IPS DF 4.7 (cell line): ENCODE measurements at regions not wholly inside any gene's neighbourhood (a gene's known extent, or its start where the extent isn't known, plus 50 kb on each side); places are given as distances from the start of the nearest gene placed in this dataset.
"Not testable (repeated sequence)": the region's sequence is repeated elsewhere in the genome, so short reads cannot be mapped to it uniquely, and the experiment has no call there.

Experiments
- DNase-seq: peaks from one replicate; pipeline ENCODE4 v3.0.0-alpha.2; 2013; ENCODE audit warnings: low spot score; ENCODE audit errors: extremely low read depth

DNA sequence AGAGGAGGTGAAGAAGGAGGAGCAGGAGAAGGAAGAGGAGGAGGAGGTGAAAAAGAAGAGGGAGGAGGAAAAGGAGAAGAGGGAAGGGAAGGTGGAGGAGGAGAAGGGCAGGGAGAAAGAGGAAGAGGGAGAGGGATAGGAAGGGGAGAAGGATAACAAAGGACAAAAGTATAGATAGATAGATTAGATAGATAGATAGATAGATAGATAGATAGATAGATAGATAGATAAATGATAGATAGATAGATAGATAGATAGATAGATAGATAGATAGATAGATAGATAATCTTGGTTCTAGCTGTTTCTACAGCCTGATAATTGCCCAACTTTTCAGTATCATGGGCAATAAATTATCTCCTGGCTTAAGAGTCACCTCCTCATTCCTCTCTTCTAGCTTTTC, 296.2 kb upstream of the C16orf82 start:
- no peak for DNase-seq

DNA sequence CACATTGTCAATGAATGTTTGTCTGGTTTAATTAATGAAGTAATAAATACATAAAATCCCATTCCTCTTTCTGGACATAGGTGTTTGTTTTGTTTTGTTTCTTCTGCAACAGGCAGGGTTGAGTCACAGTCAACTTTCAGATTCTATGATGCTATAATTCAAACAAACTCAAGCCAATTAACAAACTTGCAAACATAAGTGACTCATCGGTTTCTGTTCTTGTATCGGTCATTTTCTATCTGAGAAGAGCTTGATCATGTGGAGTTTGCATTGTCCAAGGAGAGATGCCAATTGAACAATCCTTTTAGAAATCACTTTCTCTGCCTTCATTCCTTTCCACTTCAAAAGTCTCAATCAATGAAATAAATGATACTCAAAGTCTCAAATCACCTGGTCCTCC, 294.2 kb upstream of the C16orf82 start:
- no peak for DNase-seq

DNA sequence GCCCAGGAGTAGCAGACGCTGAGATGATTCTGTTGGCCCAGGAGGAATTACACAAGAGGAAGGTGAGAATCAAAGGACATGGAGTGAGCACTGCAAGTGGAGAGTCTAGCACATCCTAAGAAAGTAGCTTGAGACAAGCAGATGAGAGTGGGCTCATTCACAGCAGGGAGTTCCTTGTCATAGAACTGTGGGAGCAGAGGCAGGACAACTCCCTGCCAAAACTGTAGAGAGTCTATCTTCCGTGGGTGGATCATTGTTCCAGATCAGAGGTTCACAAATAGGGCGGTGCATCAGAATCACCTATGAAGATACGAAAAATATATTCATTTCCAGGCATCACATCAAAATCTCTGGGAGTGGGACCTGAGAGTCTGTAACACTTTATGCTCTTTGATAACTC, 288.9 kb upstream of the C16orf82 start:
- DNase-seq = no peak

DNA sequence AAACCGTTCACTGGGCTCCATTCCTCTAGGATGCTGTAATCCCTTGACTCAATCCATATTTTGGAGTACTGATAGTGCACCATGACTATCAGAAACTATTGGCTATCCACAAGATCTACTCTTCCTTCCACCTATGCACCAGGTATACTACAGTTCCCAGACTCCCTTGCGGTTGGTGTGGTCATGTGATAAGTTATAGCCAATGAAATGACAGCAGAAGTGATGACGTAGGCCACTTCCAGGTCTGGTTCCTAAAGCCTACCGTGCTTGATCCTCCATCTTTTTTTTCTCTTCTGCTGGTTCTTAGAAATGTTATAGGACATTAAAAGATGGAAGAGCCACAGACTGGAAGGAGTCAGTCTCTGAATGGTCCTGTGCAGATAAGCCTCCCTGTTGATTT, 278.8 kb upstream of the C16orf82 start:
- DNase-seq = no peak

DNA sequence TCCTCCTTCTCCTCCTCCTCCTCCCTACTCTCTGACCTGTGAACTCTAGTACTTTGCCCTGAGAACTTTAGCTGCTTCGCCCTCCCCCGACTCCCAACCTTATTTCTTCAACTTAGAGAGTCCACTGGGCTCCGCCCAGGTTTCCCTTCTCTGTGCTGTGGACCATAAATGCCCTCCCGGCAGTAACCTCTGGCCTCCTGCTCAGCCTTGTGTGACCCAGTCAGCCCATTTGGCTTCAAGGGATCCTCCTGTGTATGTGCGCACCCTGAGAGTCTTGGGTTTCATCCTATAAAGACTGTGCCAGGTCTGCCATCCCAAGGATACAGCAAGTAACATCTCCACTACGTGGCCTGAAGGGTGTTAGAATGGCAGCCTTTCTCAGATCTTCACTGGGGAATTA, 275.6 kb upstream of the C16orf82 start:
- DNase-seq = no peak

DNA sequence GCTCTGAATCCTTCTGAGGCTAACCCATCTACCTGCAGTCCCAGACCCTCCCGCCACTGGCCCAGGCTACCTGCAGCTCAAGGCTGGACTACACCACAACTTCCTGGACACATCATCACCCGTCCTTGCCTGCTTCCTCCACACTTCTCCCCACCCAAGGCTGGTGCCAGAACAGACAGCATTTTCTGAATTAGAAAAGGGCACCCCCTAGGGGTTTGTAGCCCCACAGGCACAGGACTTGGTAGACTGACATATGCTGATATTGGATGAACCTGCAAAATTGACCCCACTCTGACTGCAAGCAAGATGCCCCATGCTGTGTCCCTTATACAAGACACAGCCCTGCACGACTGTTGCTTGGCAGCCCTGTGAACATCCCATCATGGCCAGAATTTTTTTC, 271.5 kb upstream of the C16orf82 start:
- peak; percentile 5 for DNase-seq

DNA sequence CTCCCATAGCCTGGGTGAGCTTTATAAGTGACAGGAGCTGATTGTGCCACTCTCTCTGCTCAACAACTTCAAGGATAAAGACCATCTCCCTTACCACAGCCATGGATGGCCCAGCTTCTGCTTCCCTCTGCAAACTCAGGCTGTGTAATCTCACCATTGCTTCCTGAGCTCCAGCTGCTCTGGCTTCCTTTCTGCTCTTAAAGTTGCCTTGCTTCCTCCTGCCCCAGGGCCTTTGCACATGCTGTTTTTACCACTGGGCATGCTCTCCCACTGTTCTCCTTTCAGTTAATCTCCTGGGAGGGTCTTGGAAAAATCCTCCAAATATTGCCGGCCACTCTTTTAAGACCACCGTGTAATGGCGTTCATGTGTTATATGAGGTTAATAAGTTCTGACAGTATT, 265.1 kb upstream of the C16orf82 start:
- no peak for DNase-seq

DNA sequence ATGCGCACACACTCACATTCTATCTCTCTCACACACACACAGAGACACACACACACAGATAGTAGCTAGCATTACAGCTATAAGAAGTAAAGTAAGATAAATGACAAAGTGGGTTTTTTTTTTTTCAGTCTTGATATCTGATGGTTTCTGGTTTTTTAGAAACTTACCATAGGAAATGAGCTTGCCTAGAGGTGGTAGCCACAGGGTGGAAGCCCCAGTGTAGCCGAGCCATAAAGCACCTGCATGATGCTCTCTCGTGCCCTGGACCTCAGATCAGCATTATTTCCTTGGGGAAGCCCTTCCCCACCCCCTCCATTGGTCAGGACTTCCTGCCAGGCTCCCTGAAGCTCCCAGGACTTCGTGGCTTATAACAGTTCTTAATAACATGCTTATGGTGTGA, 264.3 kb upstream of the C16orf82 start:
- DNase-seq = no peak

DNA sequence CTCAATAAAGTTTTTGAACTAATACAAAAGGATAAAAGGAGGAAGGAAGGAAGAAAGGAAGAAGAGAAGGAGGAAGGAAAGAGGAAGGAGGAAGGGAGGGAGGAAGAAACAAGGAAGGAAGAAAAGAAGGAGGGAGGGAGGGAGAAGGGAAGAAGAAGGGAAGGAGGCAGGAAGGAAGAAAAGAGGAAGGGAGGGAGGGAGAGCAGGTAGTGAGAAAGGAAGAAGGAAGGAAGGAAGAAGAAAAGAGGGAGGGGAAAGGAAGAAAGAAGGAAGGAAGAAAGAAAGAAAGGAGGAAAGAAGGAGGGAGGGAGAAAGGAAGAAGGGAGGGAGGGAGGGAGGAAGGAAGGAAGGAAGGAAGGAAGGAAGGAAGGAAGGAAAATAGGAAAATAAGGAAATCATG, 263.8 kb upstream of the C16orf82 start:
- no peak for DNase-seq

DNA sequence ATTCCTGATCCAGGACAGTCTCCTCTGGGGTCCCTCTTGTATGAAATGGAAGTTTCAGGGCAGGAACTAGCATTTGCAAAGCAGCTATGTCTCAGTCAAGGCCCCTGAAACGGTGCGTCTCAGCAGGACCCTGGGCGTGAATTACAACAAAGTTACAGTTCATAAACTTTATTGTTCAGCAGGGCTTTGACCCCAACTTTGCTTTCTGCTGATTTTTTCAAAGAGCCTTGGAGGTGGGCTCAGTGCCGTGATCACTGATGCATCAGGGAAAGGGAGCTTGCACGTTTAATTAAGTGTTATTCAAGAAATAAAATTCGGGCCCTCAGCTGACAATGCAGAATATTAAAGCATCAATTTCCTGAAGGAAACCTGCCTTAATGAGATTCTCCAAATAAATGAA, 260.1 kb upstream of the C16orf82 start:
- no peak for DNase-seq

DNA sequence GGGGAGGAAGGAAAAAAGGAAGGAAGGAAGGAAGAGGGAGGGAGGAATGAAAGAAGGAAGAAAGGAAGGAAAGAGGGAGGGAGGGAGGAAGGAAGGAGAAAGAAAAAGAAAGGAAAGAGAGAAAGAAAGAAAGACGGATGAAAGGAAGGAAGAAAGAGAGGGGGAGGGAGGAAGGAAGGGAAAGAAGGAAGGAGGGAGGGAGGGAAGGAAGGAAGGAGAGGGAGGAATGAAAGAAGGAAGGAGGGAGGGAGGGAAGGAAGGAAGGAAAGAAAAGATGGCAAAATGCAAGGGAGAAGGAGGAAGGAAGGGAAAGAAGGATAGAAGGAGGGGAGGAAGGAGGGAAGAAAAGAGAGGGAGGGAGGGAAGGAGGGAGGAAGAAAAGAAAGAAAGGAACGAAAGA, 257.3 kb upstream of the C16orf82 start:
- DNase-seq = no peak

DNA sequence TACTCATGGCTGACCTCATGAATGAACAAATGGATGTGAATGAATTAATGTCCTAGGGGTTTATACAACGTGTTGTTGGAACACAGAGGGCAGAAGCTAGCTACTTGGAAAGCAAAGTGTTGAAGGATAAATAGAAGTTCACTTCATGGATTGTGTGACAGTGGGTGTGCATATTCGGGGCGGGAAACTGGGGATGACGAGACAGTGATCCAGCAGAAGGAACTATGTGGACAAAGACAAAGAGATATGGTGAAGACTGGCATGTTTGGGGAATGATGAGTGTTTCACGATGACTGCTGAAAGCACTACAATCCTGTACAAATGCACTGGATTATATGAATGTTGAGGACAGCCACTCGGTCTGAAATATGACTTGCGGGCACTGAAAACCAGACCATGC, 250.5 kb upstream of the C16orf82 start:
- DNase-seq = no peak

DNA sequence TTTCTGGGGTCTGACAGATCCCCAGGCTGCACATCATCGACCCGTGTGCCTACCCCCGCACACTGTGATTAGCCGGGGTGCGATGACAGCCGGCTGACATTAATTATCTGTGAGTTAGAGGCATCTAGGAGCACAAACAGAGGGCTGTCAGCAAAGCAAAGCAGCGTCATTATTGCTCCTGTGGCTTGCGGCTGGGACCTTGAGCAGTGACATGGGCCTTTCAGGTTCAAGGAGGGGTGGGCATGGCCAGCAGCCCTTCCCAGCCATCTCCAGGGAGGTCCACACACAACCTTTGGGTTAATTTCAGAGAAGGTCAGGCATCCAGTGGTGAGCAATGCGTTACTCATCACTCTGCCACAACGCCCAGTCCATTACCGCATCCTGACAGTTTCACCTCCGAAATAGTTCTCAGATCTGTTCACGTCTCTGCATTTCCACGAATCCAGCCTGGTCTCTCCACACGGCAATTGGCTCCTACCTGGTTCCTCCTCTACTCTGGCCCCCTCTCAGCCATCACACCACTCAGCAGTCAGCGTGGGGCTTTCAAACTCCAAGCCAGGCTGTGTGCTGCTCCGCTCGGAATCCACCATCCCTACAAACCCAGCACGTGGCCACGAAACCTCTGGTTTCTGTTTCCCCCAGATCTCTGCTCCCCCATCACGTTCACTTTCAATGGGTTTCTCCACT, 249.7 kb upstream of the C16orf82 start:
- DNase-seq = no peak

DNA sequence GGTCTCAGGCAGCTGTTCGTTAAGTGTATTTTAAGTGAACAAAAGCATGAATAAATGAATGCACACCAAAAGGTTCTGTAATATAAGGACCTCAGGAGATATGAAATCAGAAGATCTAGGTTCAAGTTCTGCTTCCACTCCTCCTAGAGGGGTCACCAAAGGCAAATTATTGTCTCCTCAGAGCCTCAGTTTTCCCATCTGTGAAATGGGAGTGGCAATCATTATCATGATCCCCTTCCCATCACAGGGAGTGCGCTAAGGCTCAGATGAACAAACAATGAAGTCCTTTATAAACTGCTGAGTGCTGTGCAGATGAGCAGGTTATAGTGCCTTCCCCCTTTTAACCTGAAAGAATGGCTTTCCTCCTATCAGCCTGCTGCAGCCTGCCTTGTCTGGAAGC, 248.3 kb upstream of the C16orf82 start:
- DNase-seq = no peak

DNA sequence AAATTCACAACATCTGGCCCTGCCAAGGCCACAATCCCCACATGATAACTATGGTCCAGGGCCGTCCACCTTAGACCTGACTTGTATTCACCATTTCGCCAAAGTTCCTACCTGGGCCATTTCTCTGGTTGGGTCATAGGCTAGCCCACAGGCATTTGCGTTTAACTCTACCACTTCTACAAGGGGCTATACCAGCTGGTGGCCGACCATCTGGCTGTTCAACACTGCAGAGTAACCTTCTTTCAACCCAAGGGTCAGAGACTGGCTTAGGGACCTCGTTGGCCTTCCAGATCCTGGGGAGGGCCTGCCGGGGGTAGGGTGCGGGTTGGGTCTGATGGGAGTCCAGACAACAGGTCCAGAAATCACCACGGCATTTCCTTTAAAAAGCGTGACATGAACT, 242.3 kb upstream of the C16orf82 start:
- DNase-seq = no peak

DNA sequence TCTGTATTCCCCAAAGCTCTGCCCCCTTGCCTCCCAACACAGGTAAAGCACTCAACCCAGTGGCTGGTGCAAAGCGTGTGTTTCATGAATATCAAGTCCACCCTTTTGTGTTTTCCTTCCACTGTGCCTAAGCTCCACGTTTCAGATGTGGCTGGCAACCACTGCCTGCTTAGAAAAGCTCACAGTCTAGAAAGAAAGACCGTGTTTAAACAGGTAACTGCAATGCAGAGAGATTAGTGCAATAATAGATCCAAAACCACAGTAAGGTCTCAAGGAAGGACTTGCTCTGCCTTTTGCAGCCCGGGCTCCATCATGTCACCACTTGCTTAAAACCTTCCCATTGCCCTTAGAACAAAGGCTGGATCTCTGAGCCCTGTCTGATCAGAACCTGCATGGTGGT, 240.2 kb upstream of the C16orf82 start:
- DNase-seq = no peak

DNA sequence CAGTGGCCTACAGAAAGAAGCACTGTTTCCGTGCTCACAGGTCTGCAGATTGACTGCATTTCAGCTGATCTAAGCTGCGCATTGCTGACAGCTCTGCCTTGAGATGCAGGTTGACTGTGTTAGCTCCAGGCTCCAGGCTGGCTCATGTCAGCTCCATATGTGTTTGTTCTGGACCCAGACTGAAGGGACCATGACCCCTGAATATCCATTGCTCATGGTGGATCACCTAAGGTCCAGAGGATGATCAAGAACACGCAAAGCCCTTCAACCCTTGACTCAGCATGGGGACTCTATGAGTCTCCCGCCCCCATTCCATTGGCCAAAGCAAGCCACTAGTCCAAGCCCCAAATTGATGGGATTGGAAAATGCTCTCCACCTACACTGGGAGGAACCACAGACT, 239.3 kb upstream of the C16orf82 start:
- DNase-seq = no peak

DNA sequence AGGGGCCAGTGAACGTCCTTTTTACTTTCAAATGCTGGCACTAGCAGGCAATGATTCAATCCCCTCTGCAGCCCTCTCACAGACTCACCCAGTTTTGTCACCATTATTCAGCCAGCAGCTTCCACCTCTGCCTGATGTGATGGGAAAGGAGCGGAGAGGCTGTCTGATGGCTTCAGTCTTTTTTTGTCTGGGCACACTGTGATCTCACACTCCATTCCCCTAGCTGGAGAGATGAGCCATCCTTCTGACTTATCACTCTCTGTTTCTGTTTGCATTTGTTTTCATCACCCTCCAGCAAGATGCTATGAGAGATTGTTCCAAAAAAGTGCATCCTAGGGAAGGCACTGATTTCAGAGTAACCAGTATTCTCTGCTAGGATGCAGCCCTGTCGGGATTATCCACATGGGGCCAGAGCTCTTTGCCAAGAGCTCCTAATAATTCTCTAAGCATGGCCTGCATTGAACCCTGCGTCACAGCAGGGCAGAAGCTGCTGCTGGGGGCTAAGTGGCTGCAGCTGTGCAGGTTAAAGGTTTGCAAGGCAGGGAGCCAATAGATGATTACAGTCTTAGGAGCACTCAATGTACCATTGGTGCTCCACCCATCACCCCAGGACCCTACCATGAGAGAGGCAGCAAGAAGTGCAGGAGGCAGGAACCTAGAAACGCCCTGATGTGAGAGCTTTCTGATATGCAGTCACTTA, 236.1 kb upstream of the C16orf82 start:
- no peak for DNase-seq

DNA sequence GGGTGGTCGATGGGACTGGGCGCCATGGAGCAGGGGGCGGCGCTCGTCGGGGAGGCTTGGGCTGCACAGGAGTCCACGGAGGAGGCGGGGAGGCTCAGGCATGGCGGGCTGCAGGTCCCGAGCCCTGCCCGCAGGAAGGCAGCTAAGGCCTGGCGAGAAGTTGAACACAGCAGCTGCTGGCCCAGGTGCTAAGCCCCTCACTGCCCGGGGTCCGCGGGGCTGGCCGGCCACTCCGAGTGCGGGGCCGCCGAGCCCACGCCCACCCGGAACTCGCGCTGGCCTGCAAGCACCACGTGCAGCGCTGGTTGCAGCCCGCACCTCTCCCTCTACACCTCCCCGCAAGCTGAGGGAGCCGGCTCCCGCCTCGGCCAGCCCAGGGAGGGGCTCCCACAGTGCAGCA, 230.6 kb upstream of the C16orf82 start:
- DNase-seq = not testable (repeated sequence)

DNA sequence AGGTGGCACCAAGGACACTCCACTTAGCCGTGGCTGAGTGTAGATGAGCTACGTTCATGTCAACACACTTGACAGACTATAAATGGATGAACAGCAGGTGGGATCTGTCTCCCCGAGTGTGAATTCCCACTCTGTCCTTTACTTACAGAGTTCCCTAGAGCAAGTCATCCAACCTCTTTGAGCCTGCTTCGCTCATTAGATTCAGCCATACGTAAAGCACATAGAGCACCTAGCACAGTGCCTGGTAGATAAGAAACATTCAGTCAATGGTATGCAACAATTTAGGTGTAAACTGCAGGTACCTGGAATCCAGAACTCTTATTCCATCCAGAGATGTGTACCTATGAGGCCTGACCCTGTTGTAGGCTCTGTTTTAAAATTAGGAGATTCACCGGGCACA, 227.8 kb upstream of the C16orf82 start:
- DNase-seq = no peak

DNA sequence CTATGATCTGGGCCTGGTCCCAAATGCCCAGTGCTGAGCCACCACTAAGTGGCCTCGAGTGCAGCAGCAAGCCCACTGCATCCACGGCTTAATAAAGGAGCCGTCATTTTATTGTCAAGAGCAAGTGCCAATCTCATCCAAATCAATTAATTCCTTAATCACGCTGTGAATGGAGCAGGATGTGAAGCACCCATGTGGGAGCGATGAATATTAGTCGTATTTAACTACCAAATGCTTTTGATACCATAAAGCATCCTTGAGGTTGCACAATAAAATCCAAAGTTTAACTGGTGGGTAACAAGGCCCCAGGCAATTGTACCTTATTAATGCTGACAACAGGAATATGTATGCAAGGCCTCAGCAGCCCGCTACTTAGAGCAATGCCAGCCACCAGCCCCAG, 226.0 kb upstream of the C16orf82 start:
- DNase-seq = no peak

DNA sequence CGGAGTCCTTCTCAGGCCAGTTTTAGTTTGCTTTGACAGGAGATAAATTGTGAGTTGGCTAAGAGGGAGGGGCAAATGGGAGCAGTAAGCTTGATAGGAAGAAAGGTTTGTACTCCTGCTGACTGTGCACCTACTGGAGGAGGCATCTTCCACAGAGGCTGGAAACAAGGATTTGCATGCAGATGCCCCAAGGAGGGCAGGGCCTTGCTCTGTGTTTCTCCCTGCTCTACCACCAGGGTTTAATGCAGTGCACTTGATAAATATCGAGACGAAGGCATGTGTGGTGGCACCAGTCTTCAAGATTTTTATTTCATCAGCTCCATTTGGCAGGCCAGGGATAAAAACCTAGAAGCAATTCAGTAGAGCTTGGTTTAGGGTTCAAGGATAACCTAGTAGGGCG, 210.5 kb upstream of the C16orf82 start:
- no peak for DNase-seq

DNA sequence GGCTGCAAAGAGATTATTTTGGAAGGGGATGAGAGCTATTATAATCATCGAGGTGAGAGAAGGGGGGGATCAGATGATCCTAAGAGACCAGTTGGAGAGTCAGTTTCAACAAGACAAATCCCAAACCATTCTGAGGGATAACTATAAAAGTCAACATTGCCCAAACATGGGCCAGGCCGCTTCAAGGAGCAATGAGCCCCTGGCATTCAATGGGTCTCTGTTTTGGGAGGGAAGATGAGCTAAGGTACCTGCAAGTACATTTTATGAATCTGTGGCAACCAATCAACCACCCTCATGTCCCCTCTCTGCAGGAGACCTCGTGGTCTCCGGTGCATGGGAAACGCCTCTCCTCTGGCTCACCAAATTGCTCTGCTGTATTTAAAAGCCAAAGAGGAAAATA, 209.9 kb upstream of the C16orf82 start:
- DNase-seq = no peak
